GM12864 (cell line): ENCODE measurements at regions not wholly inside any gene's neighbourhood (a gene's known extent, or its start where the extent isn't known, plus 50 kb on each side); places are given as distances from the start of the nearest gene placed in this dataset.

Experiments used
- DNase-seq: peaks from one replicate; pipeline ENCODE4 v3.0.0-alpha.2; 2011; ENCODE audit warnings: low read depth
- H3K4me3 ChIP-seq: 2 replicates; pipeline ENCODE4 v1.5.1; 2011; ENCODE audit warnings: mild to moderate bottlenecking, low read depth, low read length, control low read depth
- TF ChIP-seq, protein P1 (sequence below): IDR thresholded peaks from 2 replicates; pipeline ENCODE4 v1.5.1; 2011; ENCODE audit warnings: low read depth, mild to moderate bottlenecking, moderate library complexity, low read length, control low read depth, inconsistent platforms; ENCODE audit errors: missing control alignments

DNA sequence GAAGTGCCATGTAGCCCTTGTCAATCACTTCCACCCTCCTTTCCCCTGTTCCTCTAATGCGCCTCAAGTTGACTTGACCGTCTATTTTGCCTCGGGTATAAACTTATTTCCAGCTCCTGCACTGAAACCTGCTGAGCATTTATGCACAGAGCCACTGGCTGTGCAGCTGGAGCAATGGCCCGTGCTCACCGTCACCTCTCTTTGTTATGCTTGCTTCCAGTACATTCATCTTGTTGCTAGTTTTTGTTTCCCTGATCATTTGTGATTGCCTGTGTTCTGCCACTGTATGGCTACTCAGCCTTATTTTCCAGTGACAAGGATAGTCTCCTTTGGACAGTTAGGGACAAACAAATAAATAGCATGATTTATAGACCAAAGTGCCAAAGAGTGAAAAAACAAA is 183.1 kb upstream of the C9orf72 start:
- TF ChIP-seq, protein P1, sequence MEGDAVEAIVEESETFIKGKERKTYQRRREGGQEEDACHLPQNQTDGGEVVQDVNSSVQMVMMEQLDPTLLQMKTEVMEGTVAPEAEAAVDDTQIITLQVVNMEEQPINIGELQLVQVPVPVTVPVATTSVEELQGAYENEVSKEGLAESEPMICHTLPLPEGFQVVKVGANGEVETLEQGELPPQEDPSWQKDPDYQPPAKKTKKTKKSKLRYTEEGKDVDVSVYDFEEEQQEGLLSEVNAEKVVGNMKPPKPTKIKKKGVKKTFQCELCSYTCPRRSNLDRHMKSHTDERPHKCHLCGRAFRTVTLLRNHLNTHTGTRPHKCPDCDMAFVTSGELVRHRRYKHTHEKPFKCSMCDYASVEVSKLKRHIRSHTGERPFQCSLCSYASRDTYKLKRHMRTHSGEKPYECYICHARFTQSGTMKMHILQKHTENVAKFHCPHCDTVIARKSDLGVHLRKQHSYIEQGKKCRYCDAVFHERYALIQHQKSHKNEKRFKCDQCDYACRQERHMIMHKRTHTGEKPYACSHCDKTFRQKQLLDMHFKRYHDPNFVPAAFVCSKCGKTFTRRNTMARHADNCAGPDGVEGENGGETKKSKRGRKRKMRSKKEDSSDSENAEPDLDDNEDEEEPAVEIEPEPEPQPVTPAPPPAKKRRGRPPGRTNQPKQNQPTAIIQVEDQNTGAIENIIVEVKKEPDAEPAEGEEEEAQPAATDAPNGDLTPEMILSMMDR: no peak
- no peak overlapping the region for H3K4me3 ChIP-seq
- DNase-seq: no peak

DNA sequence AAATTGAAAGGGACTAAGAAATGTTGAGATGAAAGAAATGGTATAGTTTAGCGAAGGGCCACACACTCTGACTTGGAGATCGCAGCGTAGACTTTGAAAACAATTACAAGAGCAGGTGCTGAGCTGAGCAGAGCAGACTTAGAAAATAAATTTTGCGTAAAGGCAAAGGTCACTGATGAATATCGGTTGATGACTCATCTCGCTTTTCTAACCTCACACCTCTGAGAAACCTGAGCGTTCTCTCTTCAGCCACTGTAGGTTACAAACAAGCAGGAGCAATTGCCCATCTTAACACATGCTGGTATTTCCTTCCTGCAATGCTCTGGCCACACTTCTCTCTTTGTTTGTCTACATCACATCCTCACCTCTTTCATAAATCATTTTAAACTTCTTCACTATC is 190.6 kb upstream of the C9orf72 start:
- no peak overlapping the region for H3K4me3 ChIP-seq
- no peak for DNase-seq
- TF ChIP-seq, protein P1: no peak

DNA sequence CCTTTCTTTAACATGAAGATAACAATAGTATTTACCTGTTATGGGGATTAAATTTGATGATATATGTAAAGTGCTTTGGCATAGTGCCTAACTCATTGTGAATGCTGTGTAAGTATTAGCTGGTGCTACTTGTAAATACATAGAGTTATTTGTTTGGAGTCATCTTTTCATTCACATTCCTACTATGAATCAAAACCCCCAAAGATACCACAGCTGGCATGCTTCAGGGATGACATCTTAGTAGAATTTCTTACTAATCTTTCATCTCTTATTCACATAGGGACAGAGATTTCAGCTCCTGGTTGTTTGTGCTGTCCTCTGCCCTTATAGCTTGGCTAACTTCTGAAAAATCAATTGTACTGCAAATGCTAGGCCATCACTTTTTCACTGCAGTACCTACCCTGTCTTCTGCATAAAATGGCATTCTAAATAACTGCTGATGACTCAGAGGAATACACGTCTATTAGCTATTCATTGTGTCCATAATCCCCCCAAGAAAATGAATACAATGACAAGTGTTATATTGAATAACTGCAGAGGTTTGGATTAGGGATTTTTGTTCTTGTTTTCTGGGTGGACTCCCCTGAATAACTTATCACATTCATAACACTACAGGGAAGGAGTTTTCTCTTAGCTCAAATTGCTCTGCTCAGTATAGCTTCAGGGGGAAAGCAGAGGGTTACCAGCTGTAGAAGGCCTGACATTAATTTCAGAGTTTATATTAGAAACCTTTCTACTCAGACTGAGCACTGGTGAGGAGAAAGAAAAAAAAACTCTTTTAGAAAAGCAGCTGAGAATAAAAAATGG is 192.2 kb upstream of the C9orf72 start:
- no peak for DNase-seq
- TF ChIP-seq, protein P1: no peak
- no peak overlapping the region for H3K4me3 ChIP-seq

DNA sequence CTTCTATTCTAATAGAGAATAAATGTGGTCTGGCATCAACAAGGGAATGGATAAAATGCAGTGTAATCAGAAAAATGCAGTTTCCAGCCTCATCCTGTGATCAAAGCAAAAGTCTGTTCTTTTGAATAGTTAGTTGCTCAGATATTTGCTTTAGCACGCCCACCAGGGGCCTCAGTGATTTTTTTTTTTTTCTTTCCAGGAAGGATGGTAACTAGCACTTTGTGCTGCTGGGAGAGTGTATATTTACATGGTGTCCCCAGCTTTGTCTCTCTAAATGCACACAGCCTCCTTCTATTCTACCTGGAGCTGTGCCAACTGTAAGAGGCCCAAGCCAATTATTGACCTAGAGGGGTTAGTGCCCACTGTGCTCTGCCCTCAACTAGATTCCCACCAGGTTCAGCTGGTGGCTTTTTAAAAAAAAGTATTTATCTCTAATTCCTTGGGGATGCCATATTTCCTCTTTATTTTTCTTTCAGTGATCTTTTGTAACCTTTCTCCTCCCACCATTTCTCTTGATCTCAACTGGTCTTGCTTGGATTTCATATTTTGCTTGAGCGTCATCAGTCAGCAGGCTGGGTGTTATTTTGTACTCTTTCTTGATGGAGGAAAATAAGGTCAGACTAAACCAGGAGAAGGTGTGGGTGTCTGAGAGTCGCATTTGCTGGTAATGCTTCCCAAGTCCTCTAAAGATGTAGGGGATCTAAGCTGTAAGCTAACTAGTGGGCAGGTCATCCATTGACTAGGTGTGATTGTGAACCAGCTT is 193.0 kb upstream of the C9orf72 start:
- DNase-seq: no peak
- no peak overlapping the region for H3K4me3 ChIP-seq
- TF ChIP-seq, protein P1: no peak

DNA sequence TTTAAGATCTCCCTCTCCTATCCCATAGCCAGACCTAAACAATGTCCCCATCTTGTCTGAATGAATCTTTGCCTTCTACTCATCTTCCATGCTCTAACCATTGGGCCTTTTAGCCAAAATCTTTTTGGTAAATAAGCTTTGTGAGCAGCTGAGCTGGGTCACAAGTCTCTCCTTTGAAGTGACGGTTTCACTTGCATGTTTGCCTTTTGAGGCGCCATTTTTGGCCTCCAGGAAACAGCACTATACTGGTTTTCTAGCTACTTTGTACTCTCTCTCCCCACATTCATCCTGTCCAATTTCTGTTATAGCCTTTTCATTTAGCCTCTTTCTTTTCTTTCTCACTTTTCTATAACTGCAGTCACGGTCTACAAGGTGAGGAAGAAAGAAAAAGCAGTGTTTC is 195.5 kb upstream of the C9orf72 start:
- no peak for DNase-seq
- H3K4me3 ChIP-seq: no peak overlapping the region
- TF ChIP-seq, protein P1: no peak

DNA sequence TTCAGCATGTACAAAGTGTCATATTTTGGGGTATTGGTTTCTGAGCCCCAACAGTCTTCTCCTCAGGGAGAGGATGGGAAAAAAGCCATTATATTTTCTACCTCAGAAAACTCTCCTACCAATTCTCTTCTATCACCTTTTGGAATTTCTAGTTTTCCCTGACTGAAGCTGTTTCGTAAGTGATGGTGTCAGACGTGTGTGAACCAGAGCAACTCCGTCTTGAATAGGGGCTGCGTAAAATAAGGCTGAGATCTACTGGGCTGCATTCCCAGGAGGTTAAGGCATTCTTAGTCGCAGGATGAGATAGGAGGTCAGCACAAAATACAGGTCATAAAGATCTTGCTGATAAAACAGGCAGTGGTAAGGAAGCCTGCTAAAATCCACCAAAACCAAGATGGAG is 197.3 kb upstream of the C9orf72 start:
- no peak overlapping the region for H3K4me3 ChIP-seq
- TF ChIP-seq, protein P1: no peak
- no peak for DNase-seq
